K562 (cell line): ENCODE measurements at regions not wholly inside any gene's neighbourhood (a gene's known extent, or its start where the extent isn't known, plus 50 kb on each side); places are given as distances from the start of the nearest gene placed in this dataset.

Source experiments
- DPF2 ChIP-seq: fragments of 450-650 bp; IDR thresholded peaks from 2 replicates; pipeline ENCODE4 v1.6.1; 2016
- EHMT2 ChIP-seq: fragments of 450-650 bp; IDR thresholded peaks from 2 replicates; pipeline ENCODE4 v1.6.1; 2018; ENCODE audit warnings: antibody characterized with exemption
- EP300 ChIP-seq: IDR thresholded peaks from 2 replicates; pipeline ENCODE4 v1.6.1; 2012; ENCODE audit warnings: low read length, improper control_type of control experiment
- FOXM1 ChIP-seq, 2 experiments: fragments of 450-650 bp in 1 of 2; sonication (generic) in 1 of 2; formaldehyde crosslinking in 1 of 2; IDR thresholded peaks; 2 replicates each; pipeline versions ENCODE4 v1.6.1 to v1.9.0; 2017 to 2022; ENCODE audit warnings: low read depth in 2 of 2, mild to moderate bottlenecking in 2 of 2, missing genetic modification reagents in 1 of 2, moderate library complexity in 1 of 2
- KHSRP ChIP-seq: fragments of 450-650 bp; IDR thresholded peaks from 2 replicates; pipeline ENCODE4 v1.6.1; 2017
- PTTG1 ChIP-seq: fragments of 450-650 bp; IDR thresholded peaks from 2 replicates; pipeline ENCODE4 v1.6.1; 2016; ENCODE audit warnings: low read depth, mild to moderate bottlenecking, missing genetic modification characterization, missing compliant biosample characterization
- RAD21 ChIP-seq, 2 experiments: fragments of 250-450 bp in 1 of 2; fragments of 450-650 bp in 1 of 2; sonication (Bioruptor Pico) in 1 of 2; formaldehyde crosslinking in 1 of 2; IDR thresholded peaks in 1 of 2; conservative IDR thresholded peaks in 1 of 2; 2 replicates each; pipeline versions ENCODE4 v1.4.0 to v1.8.0; 2020 to 2022; ENCODE audit warnings: mild to moderate bottlenecking in 2 of 2, moderate library complexity in 1 of 2
- RNF2 ChIP-seq: sonication (generic); IDR thresholded peaks from 2 replicates; pipeline ENCODE4 v1.6.1; 2016
- SNRNP70 ChIP-seq: fragments of 200-400 bp; formaldehyde crosslinking; optimal IDR thresholded peaks from 2 replicates; pipeline ENCODE3; 2017; ENCODE audit warnings: low read depth, low read length
- SPI1 ChIP-seq: IDR thresholded peaks from 2 replicates; pipeline ENCODE4 v1.6.1; 2011; ENCODE audit warnings: low read depth, low read length, control low read depth, borderline replicate concordance
- TBP ChIP-seq: optimal IDR thresholded peaks from 2 replicates; pipeline ENCODE3; 2011; ENCODE audit warnings: low read depth, low read length, improper control_type of control experiment
- TF ChIP-seq, protein P1 (sequence below), 3 experiments: IDR thresholded peaks in 2 of 3; conservative IDR thresholded peaks in 1 of 3; 2 replicates each; pipeline ENCODE4 v1.5.1; 2011 to 2012; ENCODE audit warnings: low read length in 3 of 3, mild to moderate bottlenecking in 3 of 3, control low read depth in 2 of 3, improper control_type of control experiment in 1 of 3, inconsistent platforms in 1 of 3, low read depth in 1 of 3, mixed read lengths in 1 of 3, moderate library complexity in 1 of 3; ENCODE audit not compliant: insufficient read depth in 2 of 3

DNA sequence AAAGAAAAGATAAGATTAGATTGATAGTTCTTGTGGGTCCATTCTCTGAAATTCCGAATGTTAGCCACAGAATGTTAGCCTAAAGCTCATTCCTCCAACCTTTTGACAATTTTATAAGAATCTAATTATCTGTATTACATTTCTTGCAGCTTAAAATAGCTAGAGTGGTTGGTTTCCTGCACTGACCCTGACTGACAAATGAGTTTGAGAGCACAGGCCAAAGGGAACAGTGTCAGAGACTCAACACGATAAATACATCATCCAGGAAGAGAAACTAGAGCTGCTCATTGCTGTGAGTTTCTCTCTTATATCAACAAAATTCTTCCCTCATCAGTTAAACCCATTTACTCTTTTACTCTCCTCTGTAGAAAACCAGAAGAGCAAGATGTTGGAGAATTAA lies 82.1 kb upstream of the PPM1J start:
- TF ChIP-seq DPF2 (no peak), EP300 (no peak), RNF2 (no peak), KHSRP (no peak), RAD21 (CRISPR knock-in tag; conservative IDR thresholded peaks at IDR 0.05 in 1 of 2, IDR thresholded peaks at IDR 0.05 in 1 of 2) (no peak), EHMT2 (no peak), FOXM1 (IDR thresholded peaks at IDR 0.05; ENCODE audit: low read depth) (no peak), FOXM1 (CRISPR knock-in tag; IDR thresholded peaks at IDR 0.05; ENCODE audit: low read depth) (no peak), SPI1 (no peak), PTTG1 (tag) (no peak), TBP (no peak), SNRNP70 (no peak)
- TF ChIP-seq, protein P1, sequence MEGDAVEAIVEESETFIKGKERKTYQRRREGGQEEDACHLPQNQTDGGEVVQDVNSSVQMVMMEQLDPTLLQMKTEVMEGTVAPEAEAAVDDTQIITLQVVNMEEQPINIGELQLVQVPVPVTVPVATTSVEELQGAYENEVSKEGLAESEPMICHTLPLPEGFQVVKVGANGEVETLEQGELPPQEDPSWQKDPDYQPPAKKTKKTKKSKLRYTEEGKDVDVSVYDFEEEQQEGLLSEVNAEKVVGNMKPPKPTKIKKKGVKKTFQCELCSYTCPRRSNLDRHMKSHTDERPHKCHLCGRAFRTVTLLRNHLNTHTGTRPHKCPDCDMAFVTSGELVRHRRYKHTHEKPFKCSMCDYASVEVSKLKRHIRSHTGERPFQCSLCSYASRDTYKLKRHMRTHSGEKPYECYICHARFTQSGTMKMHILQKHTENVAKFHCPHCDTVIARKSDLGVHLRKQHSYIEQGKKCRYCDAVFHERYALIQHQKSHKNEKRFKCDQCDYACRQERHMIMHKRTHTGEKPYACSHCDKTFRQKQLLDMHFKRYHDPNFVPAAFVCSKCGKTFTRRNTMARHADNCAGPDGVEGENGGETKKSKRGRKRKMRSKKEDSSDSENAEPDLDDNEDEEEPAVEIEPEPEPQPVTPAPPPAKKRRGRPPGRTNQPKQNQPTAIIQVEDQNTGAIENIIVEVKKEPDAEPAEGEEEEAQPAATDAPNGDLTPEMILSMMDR (IDR thresholded peaks at IDR 0.05 in 2 of 3, conservative IDR thresholded peaks at IDR 0.05 in 1 of 3; ENCODE audit: insufficient read depth in 2 of 3, low read depth in 1 of 3, low read length in 3 of 3), result no peak
